ENCODE measurements at regions not wholly inside any gene's neighbourhood (a gene's known extent, or its start where the extent isn't known, plus 50 kb on each side); places are given as distances from the start of the nearest gene placed in this dataset.
"Not testable (repeated sequence)": the region's sequence is repeated elsewhere in the genome, so short reads cannot be mapped to it uniquely, and the experiment has no call there.

DNA sequence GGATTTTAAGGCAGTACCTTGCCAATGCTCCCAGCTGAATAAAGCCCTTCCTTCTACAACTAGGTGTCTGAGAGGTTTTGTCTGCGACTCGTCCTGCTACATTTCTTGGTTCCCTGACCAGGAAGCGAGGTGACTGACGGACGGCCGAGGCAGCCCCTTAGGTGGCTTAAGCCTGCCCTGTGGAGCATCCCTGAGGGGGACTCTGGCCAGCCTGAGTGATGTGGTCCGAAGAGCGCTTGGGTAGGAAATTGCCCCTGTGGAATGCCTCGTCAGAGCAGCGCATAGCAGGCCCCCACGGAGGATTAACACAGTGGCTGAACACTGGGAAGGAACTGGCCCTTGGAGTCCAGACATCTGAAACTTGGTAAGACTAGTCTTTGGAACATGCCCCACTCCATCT lies 210.9 kb upstream of the CNTN3 start:
- not testable (repeated sequence) for H3K4me3 ChIP-seq (ENCODE audit: insufficient read depth, low read depth, low read length); H3K27me3 Mint-ChIP-seq (ENCODE audit: low read depth, unreplicated experiment); H3K27ac ChIP-seq (ENCODE audit: low read depth, low read length); H3K4me1 ChIP-seq (ENCODE audit: insufficient read depth, low read length); DNase-seq (ENCODE audit: low read depth); H3K27me3 ChIP-seq (ENCODE audit: insufficient read depth, low read length); H3K4me2 ChIP-seq (ENCODE audit: low read length); H3K9me3 ChIP-seq (ENCODE audit: insufficient read depth, low read depth, low read length); H3K79me2 ChIP-seq (ENCODE audit: insufficient read depth, low read length); H3K9me3 Mint-ChIP-seq (ENCODE audit: unreplicated experiment); H4K20me1 ChIP-seq (ENCODE audit: insufficient read depth, low read length); H2AFZ ChIP-seq (ENCODE audit: low read depth, low read length); H3K9ac ChIP-seq (ENCODE audit: low read length); H3K36me3 Mint-ChIP-seq (ENCODE audit: low read depth, unreplicated experiment); FAIRE-seq; H3K36me3 ChIP-seq (ENCODE audit: insufficient read depth, low read length)
- H3K4me1 Mint-ChIP-seq (ENCODE audit: low read depth, unreplicated experiment), result peaks cover 16% of the 10 kb centered on the region
- H3K27ac Mint-ChIP-seq (ENCODE audit: unreplicated experiment), result peak overlapping the region; percentile 44
- H3K4me3 Mint-ChIP-seq (ENCODE audit: unreplicated experiment), result peak overlapping the region; percentile 64

- no peaks in the 10 kb centered on the region for H3K79me2 ChIP-seq (ENCODE audit: insufficient read depth, low read length)
- H3K9me3 ChIP-seq (ENCODE audit: insufficient read depth, low read depth, low read length), result no peaks in the 10 kb centered on the region
- DNase-seq (ENCODE audit: low read depth), result no peak
- Mint-ChIP-seq H3K4me3 (ENCODE audit: unreplicated experiment) (no peak overlapping the region), H3K9me3 (ENCODE audit: unreplicated experiment) (peaks cover 6% of the 10 kb centered on the region), H3K4me1 (ENCODE audit: low read depth, unreplicated experiment) (peaks cover 16% of the 10 kb centered on the region), H3K27ac (ENCODE audit: unreplicated experiment) (peak overlapping the region; percentile 81), H3K27me3 (ENCODE audit: low read depth, unreplicated experiment) (no peaks in the 10 kb centered on the region), H3K36me3 (ENCODE audit: low read depth, unreplicated experiment) (no peaks in the 10 kb centered on the region)
- no peak overlapping the region for H3K27ac ChIP-seq (ENCODE audit: low read depth, low read length)
- H3K27me3 ChIP-seq (ENCODE audit: insufficient read depth, low read length), result no peaks in the 10 kb centered on the region
- H3K9ac ChIP-seq (ENCODE audit: low read length), result no peak overlapping the region
- H4K20me1 ChIP-seq (ENCODE audit: insufficient read depth, low read length), result no peaks in the 10 kb centered on the region
- no peaks in the 10 kb centered on the region for H3K4me1 ChIP-seq (ENCODE audit: insufficient read depth, low read length)
- no peak overlapping the region for H3K4me3 ChIP-seq (ENCODE audit: insufficient read depth, low read depth, low read length)
- H3K4me2 ChIP-seq (ENCODE audit: low read length), result no peak overlapping the region
- no peak for FAIRE-seq
- no peak overlapping the region for H2AFZ ChIP-seq (ENCODE audit: low read depth, low read length)
- TF ChIP-seq CTCF (IDR thresholded peaks at IDR 0.05; ENCODE audit: insufficient read depth, low read depth, low read length) (no peak), EZH2 (IDR thresholded peaks at IDR 0.05; ENCODE audit: insufficient read depth, low read length) (no peak)
- H3K36me3 ChIP-seq (ENCODE audit: insufficient read depth, low read length), result no peaks in the 10 kb centered on the region
These were observed 209.9 kb upstream of the CNTN3 start for GRCh38 chr3:74824366-74824765.

- H3K9ac ChIP-seq (ENCODE audit: low read length), result no peak overlapping the region
- H3K4me2 ChIP-seq (ENCODE audit: low read length), result no peak overlapping the region
- H3K27me3 ChIP-seq (ENCODE audit: insufficient read depth, low read length), result no peaks in the 10 kb centered on the region
- H2AFZ ChIP-seq (ENCODE audit: low read depth, low read length), result no peak overlapping the region
- H3K27ac Mint-ChIP-seq (ENCODE audit: unreplicated experiment), result no peak overlapping the region
- no peaks in the 10 kb centered on the region for H3K4me1 Mint-ChIP-seq (ENCODE audit: low read depth, unreplicated experiment)
- H3K27ac ChIP-seq (ENCODE audit: low read depth, low read length), result no peak overlapping the region
- H3K9me3 ChIP-seq (ENCODE audit: insufficient read depth, low read depth, low read length), result no peaks in the 10 kb centered on the region
- DNase-seq (ENCODE audit: low read depth) (no peak), FAIRE-seq (no peak)
- H3K36me3 ChIP-seq (ENCODE audit: insufficient read depth, low read length), result no peaks in the 10 kb centered on the region
- no peaks in the 10 kb centered on the region for H4K20me1 ChIP-seq (ENCODE audit: insufficient read depth, low read length)
- no peak overlapping the region for H3K4me3 Mint-ChIP-seq (ENCODE audit: unreplicated experiment)
- H3K4me3 ChIP-seq (ENCODE audit: insufficient read depth, low read depth, low read length), result no peak overlapping the region
- no peaks in the 10 kb centered on the region for H3K4me1 ChIP-seq (ENCODE audit: insufficient read depth, low read length)
- H3K27me3 Mint-ChIP-seq (ENCODE audit: low read depth, unreplicated experiment), result peaks cover 5% of the 10 kb centered on the region
- no peaks in the 10 kb centered on the region for H3K79me2 ChIP-seq (ENCODE audit: insufficient read depth, low read length)
- H3K36me3 Mint-ChIP-seq (ENCODE audit: low read depth, unreplicated experiment), result no peaks in the 10 kb centered on the region
- TF ChIP-seq CTCF (IDR thresholded peaks at IDR 0.05; ENCODE audit: insufficient read depth, low read depth, low read length), result no peak
- TF ChIP-seq EZH2 (IDR thresholded peaks at IDR 0.05; ENCODE audit: insufficient read depth, low read length), result no peak
- H3K9me3 Mint-ChIP-seq (ENCODE audit: unreplicated experiment), result peaks cover 3% of the 10 kb centered on the region
These were observed 199.7 kb upstream of the CNTN3 start for GRCh38 chr3:74814181-74814580.

Measured in astrocyte (in vitro differentiated cells and primary cell).